ENCODE measurements at regions not wholly inside any gene's neighbourhood (a gene's known extent, or its start where the extent isn't known, plus 50 kb on each side); places are given as distances from the start of the nearest gene placed in this dataset.

GRCh38 chr1:117780687-117781475 is 148.5 kb downstream of the GDAP2 start:
- no peaks in the 10 kb centered on the region for H3K27me3 ChIP-seq
- TF ChIP-seq, protein P1, sequence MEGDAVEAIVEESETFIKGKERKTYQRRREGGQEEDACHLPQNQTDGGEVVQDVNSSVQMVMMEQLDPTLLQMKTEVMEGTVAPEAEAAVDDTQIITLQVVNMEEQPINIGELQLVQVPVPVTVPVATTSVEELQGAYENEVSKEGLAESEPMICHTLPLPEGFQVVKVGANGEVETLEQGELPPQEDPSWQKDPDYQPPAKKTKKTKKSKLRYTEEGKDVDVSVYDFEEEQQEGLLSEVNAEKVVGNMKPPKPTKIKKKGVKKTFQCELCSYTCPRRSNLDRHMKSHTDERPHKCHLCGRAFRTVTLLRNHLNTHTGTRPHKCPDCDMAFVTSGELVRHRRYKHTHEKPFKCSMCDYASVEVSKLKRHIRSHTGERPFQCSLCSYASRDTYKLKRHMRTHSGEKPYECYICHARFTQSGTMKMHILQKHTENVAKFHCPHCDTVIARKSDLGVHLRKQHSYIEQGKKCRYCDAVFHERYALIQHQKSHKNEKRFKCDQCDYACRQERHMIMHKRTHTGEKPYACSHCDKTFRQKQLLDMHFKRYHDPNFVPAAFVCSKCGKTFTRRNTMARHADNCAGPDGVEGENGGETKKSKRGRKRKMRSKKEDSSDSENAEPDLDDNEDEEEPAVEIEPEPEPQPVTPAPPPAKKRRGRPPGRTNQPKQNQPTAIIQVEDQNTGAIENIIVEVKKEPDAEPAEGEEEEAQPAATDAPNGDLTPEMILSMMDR (IDR thresholded peaks at IDR 0.05) = no peak
- TF ChIP-seq EP300 (IDR thresholded peaks at IDR 0.05) (no peak), POLR2A (IDR thresholded peaks at IDR 0.05) (no peak), POLR2AphosphoS5 (IDR thresholded peaks at IDR 0.05) (no peak)
- H3K4me1 ChIP-seq = no peaks in the 10 kb centered on the region
- no peak for DNase-seq (ENCODE audit: low spot score in 2 of 2)
- no peaks in the 10 kb centered on the region for H3K9me3 ChIP-seq
- no peak overlapping the region for H3K27ac ChIP-seq
- no peak overlapping the region for H3K4me3 ChIP-seq
- H3K36me3 ChIP-seq = no peaks in the 10 kb centered on the region
- 44% methylated on average over 5 of the region's 5 CpGs for WGBS

DNA sequence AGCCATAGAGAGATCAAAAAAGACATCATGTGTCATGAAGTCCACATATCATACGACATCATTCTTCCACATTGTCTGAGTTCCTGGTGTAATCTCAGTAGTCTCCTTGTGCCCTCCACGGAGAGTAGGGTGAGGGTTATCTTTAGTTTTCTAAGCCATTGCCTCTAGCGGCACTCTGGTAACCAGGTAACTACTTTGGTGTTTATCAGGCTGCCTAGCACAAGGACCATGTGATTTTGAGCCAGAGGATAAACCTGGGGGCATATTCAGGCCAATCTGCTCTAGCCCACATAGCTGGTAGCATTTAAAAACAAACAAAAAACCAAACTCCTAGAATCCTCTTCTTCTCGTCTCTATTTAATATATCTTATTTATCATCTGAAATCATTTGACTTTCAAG is 147.4 kb downstream of the GDAP2 start:
- Histone ChIP-seq H3K4me3 (no peak overlapping the region), H3K9me3 (no peaks in the 10 kb centered on the region), H3K36me3 (no peaks in the 10 kb centered on the region), H3K4me1 (no peaks in the 10 kb centered on the region), H3K27ac (no peak overlapping the region), H3K27me3 (no peaks in the 10 kb centered on the region)
- no peak for DNase-seq (ENCODE audit: low spot score in 2 of 2)
- 65% methylated on average over 4 of the region's 4 CpGs for WGBS
- TF ChIP-seq, protein P1 (IDR thresholded peaks at IDR 0.05) = no peak
- TF ChIP-seq EP300 (IDR thresholded peaks at IDR 0.05) = no peak
- no peak for TF ChIP-seq POLR2AphosphoS5 (IDR thresholded peaks at IDR 0.05)

GRCh38 chr1:117783606-117784396 is 145.6 kb downstream of the GDAP2 start:
- Histone ChIP-seq H3K36me3 (no peaks in the 10 kb centered on the region), H3K4me3 (no peak overlapping the region), H3K27ac (no peak overlapping the region), H3K27me3 (no peaks in the 10 kb centered on the region), H3K4me1 (no peaks in the 10 kb centered on the region), H3K9me3 (no peaks in the 10 kb centered on the region)
- TF ChIP-seq POLR2A (IDR thresholded peaks at IDR 0.05) = no peak
- TF ChIP-seq POLR2AphosphoS5 (IDR thresholded peaks at IDR 0.05) = no peak
- TF ChIP-seq, protein P1 (IDR thresholded peaks at IDR 0.05) = no peak
- no peak for TF ChIP-seq EP300 (IDR thresholded peaks at IDR 0.05)
- DNase-seq (ENCODE audit: low spot score in 2 of 2) = no peak
- 64% methylated on average over 4 of the region's 4 CpGs for WGBS

DNA sequence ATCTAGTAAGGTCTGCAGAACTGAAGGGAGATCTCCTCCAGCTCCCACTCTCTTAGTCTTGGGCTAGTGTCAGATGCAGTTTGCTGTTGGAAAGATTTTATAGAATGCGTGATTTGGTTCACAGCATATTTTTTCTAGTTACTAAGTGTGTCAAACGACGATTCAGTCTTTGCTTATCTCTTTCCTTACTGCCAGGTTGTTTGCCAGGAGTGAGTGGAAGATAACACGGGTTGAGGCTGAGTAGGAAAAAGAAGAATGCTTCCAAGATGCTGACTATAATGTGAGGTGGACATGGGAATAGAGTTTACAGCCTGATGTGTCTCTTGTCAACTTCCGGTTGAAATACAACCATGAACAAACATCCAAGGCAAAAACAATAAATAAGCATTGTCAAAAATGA is 141.4 kb downstream of the GDAP2 start:
- Histone ChIP-seq H3K4me3 (no peak overlapping the region), H3K27me3 (no peaks in the 10 kb centered on the region), H3K27ac (no peak overlapping the region), H3K36me3 (no peaks in the 10 kb centered on the region), H3K4me1 (no peaks in the 10 kb centered on the region), H3K9me3 (no peaks in the 10 kb centered on the region)
- 75% methylated on average over 5 of the region's 5 CpGs for WGBS
- TF ChIP-seq, protein P1 (IDR thresholded peaks at IDR 0.05) = no peak
- TF ChIP-seq EP300 (IDR thresholded peaks at IDR 0.05) (no peak), POLR2AphosphoS5 (IDR thresholded peaks at IDR 0.05) (no peak), POLR2A (IDR thresholded peaks at IDR 0.05) (no peak)
- no peak for DNase-seq (ENCODE audit: low spot score in 2 of 2)

DNA sequence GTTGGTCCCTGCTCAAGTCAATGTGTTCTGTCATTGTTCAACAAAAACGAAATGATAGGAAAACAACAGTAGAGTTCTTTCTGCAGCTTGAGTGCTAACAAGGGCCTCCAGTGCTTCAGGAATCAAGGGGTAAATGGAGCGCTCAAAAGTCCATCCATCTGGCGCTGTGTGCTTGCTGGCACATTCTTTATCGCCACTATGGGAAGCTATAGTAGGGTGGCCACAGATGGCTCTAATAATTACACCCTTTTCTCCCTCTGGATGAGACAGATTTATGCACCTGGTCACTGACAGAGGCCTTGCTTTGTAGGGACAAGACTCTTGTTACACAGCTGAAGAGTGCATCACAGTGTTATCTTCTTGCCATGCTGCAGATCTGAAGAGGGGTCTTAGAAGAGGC is 136.0 kb downstream of the GDAP2 start:
- Histone ChIP-seq H3K36me3 (no peaks in the 10 kb centered on the region), H3K27me3 (no peaks in the 10 kb centered on the region), H3K9me3 (no peaks in the 10 kb centered on the region), H3K4me3 (no peak overlapping the region), H3K27ac (no peak overlapping the region), H3K4me1 (no peaks in the 10 kb centered on the region)
- DNase-seq (ENCODE audit: low spot score in 2 of 2) = no peak
- WGBS = 87% methylated on average over 4 of the region's 4 CpGs
- TF ChIP-seq POLR2AphosphoS5 (IDR thresholded peaks at IDR 0.05) (no peak), EP300 (IDR thresholded peaks at IDR 0.05) (no peak), POLR2A (IDR thresholded peaks at IDR 0.05) (no peak)
- TF ChIP-seq, protein P1 (IDR thresholded peaks at IDR 0.05) = no peak

Measured in suprapubic skin (tissue), 4 donors.